GF-D8 (cell line): ENCODE measurements at regions not wholly inside any gene's neighbourhood (a gene's known extent, or its start where the extent isn't known, plus 50 kb on each side); places are given as distances from the start of the nearest gene placed in this dataset.
"Not testable (repeated sequence)": the region's sequence is repeated elsewhere in the genome, so short reads cannot be mapped to it uniquely, and the experiment has no call there.

Experiments
- DNase-seq: peaks from one replicate; lab custom pipeline; 2025; lab: John Stamatoyannopoulos, UW

- no peak for DNase-seq
Observed at GRCh38 chr4:186814535-186815070, 90.9 kb upstream of the FAT1 start.

DNA sequence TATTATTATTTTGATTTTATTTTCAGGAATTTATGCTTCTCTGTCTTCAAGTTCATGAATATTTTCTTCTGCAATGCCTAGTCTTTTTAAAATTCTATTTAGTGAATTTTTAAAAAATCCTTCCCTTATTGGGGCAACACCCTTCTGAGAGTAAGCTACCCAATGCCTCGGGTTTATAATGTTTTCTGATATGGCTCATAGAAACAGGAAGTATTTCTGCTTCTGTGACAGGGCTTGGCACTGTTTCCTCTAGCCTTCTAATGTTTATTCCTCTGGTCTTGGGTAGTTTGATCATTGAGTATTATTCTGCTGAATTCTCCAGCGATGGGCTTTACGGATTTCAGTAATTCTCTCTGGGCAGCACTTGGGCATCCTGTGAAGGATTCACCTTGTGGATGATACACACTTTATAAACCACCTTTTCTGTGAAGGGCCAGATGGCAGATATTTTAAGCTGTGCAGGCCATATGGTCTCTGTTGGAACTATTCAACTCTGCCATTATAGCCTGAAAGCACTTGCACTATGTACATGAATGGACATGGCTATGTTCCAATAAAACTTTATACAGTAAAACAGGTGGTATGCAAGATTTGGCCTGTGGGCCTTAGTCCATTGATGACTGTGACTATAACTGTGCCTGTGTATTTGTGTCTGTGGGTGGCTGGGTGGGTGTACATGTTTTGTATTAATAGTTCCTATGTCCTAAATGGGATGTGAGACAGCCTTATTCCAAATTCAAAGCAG, 95.9 kb upstream of the FAT1 start:
- no peak for DNase-seq

DNA sequence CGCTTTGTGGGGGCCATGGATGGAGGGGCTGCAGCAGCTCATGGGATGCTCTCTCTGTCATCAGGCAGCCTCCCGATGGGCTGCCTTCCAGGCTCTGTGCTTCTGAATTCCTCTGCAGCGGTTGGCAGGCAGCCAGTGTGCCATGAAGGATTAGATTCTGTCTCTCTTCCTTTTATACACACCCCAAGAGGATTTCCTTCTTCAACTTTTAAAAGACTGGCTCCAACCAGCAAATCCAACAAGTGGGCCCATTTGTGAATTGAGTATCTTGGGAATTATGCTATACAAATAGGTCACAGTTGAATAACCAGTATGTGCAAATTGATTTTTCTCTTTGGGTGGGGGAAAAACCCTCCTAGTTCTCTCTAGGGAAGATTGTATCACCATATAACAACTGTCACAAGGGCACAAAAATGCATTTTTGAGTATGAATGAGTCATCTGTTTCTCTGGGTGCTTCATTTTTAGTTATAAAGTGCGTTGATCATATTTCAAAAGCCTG, 96.8 kb upstream of the FAT1 start:
- no peak for DNase-seq

- no peak for DNase-seq
Observed at GRCh38 chr4:186823989-186824388, 100.3 kb upstream of the FAT1 start.

- DNase-seq: no peak
Observed at GRCh38 chr4:186825069-186825468, 101.4 kb upstream of the FAT1 start.

- DNase-seq: no peak
Observed at GRCh38 chr4:186826006-186826405, 102.3 kb upstream of the FAT1 start.

GRCh38 chr4:186826846-186827533, 103.3 kb upstream of the FAT1 start:
- DNase-seq: no peak

DNA sequence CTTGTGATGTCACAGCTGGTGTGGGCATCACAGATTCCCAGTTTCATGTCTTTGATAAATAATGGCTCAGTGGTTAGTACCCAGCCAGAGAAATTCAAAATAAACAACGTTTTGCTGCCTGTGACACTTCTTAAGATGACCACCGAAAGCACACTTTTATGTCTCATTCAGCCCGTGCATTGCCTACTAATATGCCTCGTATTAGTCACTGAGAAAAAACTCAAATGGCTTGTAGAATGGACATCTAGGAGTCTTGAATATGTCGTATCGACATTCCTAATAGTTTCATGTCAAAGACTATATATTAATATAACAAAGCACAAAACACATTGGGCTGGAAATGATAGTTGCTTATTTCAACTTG, 103.9 kb upstream of the FAT1 start:
- no peak for DNase-seq

- no peak for DNase-seq
Observed at GRCh38 chr4:186829097-186829496, 105.4 kb upstream of the FAT1 start.

GRCh38 chr4:186829740-186830449, 106.2 kb upstream of the FAT1 start:
- no peak for DNase-seq

GRCh38 chr4:186831574-186831973, 107.9 kb upstream of the FAT1 start:
- DNase-seq: no peak

DNA sequence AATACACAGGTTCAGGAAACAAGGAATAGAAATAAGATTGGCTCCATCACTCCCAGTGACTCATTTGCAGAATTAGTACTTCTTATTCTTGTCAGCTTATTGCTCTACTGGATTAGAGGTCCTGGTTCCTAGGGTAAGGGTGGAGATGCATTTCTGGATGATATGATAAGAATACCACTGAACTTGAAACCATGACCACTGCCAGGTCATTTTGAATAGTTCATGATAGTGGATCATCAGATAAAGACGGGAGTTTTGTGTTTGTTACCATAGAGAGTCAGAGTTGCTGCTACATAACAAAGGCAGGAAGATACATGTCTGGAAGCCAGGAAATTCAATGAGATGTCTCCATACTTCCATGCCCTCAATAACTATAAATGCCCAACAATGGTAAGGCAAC, 109.2 kb upstream of the FAT1 start:
- no peak for DNase-seq

DNA sequence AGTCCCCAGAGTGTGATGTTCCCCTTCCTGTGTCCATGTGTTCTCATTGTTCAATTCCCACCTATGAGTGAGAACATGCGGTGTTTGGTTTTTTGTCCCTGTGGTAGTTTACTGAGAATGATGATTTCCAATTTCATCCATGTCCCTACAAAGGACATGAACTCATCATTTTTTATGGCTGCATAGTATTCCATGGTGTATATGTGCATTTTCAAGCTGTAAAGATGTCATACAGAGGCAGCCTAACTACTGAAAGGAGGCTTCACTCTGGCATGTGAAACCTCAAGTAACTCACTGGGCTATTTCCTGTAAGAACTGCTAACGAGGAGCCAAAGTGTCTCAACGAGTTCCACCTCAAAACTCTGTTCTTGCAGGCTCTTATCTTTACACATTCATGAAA, 113.8 kb upstream of the FAT1 start:
- DNase-seq: not testable (repeated sequence)

GRCh38 chr4:186838295-186838694, 114.6 kb upstream of the FAT1 start:
- no peak for DNase-seq

- no peak for DNase-seq
Observed at GRCh38 chr4:186839122-186840037, 115.7 kb upstream of the FAT1 start.

DNA sequence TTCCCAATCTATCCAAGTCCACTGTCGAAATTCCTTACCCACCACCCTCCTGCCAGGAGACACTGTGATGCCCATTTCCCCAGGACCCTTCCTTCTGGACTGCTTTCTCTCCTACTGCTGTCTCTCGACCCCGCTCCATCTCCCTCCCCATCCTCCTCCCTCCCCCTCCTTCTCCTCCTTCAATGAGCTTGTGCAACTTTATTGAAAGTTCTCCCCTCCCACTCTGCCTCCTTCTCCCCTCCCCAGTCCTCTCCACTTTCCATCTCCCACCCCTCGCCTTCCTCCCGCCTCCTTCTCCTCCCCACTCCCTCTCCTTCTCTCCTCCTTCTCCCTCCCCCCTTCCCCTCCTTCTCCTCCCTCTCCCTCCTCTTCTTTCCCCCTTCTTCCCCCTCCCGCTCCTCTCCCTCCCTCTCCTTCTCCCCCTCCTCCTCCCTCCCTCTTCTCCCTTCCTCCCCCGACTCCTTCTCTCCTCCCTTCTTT, 116.6 kb upstream of the FAT1 start:
- DNase-seq: no peak

- no peak for DNase-seq
Observed at GRCh38 chr4:186840771-186841301, 117.2 kb upstream of the FAT1 start.

- no peak for DNase-seq
Observed at GRCh38 chr4:186844059-186844681, 120.5 kb upstream of the FAT1 start.

DNA sequence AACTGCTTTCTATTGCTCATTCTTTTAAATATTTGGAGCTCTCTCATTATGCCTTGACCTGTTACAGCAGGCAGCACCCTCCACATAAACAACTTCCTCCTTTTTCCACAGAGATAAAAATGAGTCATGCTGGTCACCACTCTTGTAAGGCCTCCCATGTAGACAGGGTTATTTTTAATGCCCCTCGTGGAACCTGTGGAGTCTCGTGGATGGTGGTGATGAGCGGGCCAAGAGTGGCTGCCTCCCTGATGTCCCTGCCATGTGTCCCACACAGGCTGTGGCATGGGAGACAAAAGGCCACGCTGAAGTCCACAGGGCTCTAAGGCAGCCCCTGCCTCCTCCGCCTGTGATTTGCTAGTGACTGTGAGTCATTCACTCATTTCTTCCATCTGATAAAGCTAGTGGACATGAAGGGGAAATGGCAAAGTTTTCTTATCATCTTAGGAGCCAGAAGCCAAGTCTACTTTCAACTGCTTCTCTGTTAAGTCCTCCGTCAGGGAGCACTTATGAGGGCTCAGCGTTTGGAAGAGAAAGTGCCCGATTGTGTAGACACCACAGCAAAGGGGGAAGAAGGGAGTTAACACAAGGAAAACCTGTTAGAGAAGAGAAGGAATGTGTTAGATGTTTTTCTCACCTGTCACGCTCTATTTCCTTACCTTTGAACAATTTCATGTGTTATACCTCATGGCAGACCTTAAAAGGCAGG, 121.6 kb upstream of the FAT1 start:
- DNase-seq: no peak

DNA sequence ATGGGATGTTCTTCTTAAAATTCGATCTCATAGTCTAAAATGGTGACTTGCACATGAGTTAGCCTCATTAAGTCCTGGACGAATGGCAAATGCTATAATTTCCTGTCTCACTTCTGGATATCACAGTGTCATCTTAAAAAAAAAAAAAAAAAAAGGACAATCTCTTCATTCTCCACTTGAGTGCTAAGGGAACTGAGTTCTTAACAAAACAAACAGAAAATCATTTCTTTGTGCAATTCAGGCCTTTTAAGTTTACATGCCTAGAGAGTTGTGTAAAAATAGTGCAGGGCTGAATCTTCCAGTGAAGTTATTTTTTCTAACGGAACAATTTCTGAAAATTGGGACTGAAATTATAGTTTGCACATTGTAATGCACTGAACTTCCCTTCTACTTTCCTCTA, 122.8 kb upstream of the FAT1 start:
- no peak for DNase-seq
